ENCODE measurements at regions not wholly inside any gene's neighbourhood (a gene's known extent, or its start where the extent isn't known, plus 50 kb on each side); places are given as distances from the start of the nearest gene placed in this dataset.
"Not testable (repeated sequence)": the region's sequence is repeated elsewhere in the genome, so short reads cannot be mapped to it uniquely, and the experiment has no call there.

- no peak for DNase-seq
Measured at GRCh38 chr15:88997531-88997930, 84.4 kb upstream of the MFGE8 start.

- no peak for DNase-seq
Measured at GRCh38 chr15:88998980-88999713, 86.0 kb upstream of the MFGE8 start.

- not testable (repeated sequence) for DNase-seq
Measured at GRCh38 chr15:89001708-89002275, 86.5 kb upstream of the ABHD2 start.

- peak in 1 of 2 donors; percentile 15 for DNase-seq
Measured at GRCh38 chr15:89002281-89002761, 85.9 kb upstream of the ABHD2 start.

GRCh38 chr15:89002830-89003229, 85.4 kb upstream of the ABHD2 start:
- no peak for DNase-seq

GRCh38 chr15:89003865-89004725, 84.2 kb upstream of the ABHD2 start:
- no peak for DNase-seq

GRCh38 chr15:89004726-89005030, 83.6 kb upstream of the ABHD2 start:
- DNase-seq, result no peak

GRCh38 chr15:89007527-89007926, 80.7 kb upstream of the ABHD2 start:
- not testable (repeated sequence) for DNase-seq

- no peak for DNase-seq
Measured at GRCh38 chr15:89007989-89008388, 80.3 kb upstream of the ABHD2 start.

- no peak for DNase-seq
Measured at GRCh38 chr15:89009080-89009479, 79.2 kb upstream of the ABHD2 start.

GRCh38 chr15:89015412-89016097, 72.7 kb upstream of the ABHD2 start:
- no peak for DNase-seq

- no peak for DNase-seq
Measured at GRCh38 chr15:89016549-89017041, 71.7 kb upstream of the ABHD2 start.

- DNase-seq, result peak; percentile 75 to 85
Measured at GRCh38 chr15:89017370-89018066, 70.7 kb upstream of the ABHD2 start.

- no peak for DNase-seq
Measured at GRCh38 chr15:89018207-89018606, 70.0 kb upstream of the ABHD2 start.

- no peak for DNase-seq
Measured at GRCh38 chr15:89019436-89019835, 68.8 kb upstream of the ABHD2 start.

GRCh38 chr15:89021224-89021623, 67.0 kb upstream of the ABHD2 start:
- DNase-seq, result no peak

GRCh38 chr15:89021886-89022285, 66.4 kb upstream of the ABHD2 start:
- DNase-seq, result not testable (repeated sequence)

GRCh38 chr15:89023311-89023961, 64.8 kb upstream of the ABHD2 start:
- DNase-seq, result no peak

GRCh38 chr15:89024418-89024817, 63.8 kb upstream of the ABHD2 start:
- DNase-seq, result no peak

GRCh38 chr15:89026167-89026566, 62.1 kb upstream of the ABHD2 start:
- DNase-seq, result no peak

GRCh38 chr15:89028036-89028435, 60.2 kb upstream of the ABHD2 start:
- DNase-seq, result no peak

- no peak for DNase-seq
Measured at GRCh38 chr15:89030311-89030710, 57.9 kb upstream of the ABHD2 start.

All from CD4-positive, alpha-beta T cell treated with Interleukin-1 beta for 1 hour (primary cell).